Osteocyte (in vitro differentiated cells): ENCODE measurements at regions not wholly inside any gene's neighbourhood (a gene's known extent, or its start where the extent isn't known, plus 50 kb on each side); places are given as distances from the start of the nearest gene placed in this dataset.

Experiments used
- DNase-seq: peaks from one replicate; pipeline ENCODE4 v3.0.0; 2021; ENCODE audit warnings: mixed read lengths; ENCODE audit not compliant: unreplicated experiment; ENCODE audit errors: extremely low spot score
- H3K27ac Mint-ChIP-seq: one replicate; pipeline ENCODE4 v1.8.0; 2021; ENCODE audit warnings: mild to moderate bottlenecking, mixed read lengths; ENCODE audit not compliant: unreplicated experiment
- H3K27me3 Mint-ChIP-seq: one replicate; pipeline ENCODE4 v1.8.0; 2021; ENCODE audit warnings: mixed read lengths; ENCODE audit not compliant: unreplicated experiment
- H3K36me3 Mint-ChIP-seq: one replicate; pipeline ENCODE4 v1.8.0; 2021; ENCODE audit warnings: mixed read lengths; ENCODE audit not compliant: unreplicated experiment
- H3K4me1 Mint-ChIP-seq: one replicate; pipeline ENCODE4 v1.8.0; 2021; ENCODE audit warnings: mixed read lengths; ENCODE audit not compliant: unreplicated experiment
- H3K4me3 Mint-ChIP-seq: one replicate; pipeline ENCODE4 v1.8.0; 2021; ENCODE audit warnings: mild to moderate bottlenecking, moderate library complexity, mixed read lengths; ENCODE audit not compliant: unreplicated experiment
- H3K9me3 Mint-ChIP-seq: one replicate; pipeline ENCODE4 v1.8.0; 2021; ENCODE audit warnings: mixed read lengths; ENCODE audit not compliant: unreplicated experiment
- TF ChIP-seq, protein P1 (sequence below): fragments of 200-600 bp; sonication (generic); IDR thresholded peaks from 2 replicates; pipeline ENCODE4 v1.5.0; 2021; ENCODE audit warnings: antibody characterized with exemption, mild to moderate bottlenecking, moderate library complexity

DNA sequence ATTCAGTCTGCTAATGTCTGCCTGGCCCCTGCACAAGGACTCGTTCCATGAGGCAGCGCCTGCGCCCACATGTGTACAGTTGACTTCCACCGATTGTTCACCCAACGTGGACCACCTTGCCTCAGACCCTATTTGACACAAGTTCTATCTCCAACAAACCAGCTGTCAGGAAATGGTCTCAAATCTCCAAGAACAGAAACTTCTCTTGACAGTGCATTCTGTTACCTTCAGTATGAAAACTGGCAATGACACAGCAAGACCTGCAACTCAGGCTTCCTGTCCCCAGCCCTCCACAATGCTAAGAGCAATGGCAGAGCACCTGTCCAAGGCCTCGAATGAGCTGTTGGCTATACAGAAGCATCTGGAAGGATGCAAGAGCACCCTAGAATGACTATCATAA lies 102.3 kb upstream of the CLDN14 start:
- peaks cover 61% of the 10 kb centered on the region for H3K27me3 Mint-ChIP-seq
- TF ChIP-seq, protein P1, sequence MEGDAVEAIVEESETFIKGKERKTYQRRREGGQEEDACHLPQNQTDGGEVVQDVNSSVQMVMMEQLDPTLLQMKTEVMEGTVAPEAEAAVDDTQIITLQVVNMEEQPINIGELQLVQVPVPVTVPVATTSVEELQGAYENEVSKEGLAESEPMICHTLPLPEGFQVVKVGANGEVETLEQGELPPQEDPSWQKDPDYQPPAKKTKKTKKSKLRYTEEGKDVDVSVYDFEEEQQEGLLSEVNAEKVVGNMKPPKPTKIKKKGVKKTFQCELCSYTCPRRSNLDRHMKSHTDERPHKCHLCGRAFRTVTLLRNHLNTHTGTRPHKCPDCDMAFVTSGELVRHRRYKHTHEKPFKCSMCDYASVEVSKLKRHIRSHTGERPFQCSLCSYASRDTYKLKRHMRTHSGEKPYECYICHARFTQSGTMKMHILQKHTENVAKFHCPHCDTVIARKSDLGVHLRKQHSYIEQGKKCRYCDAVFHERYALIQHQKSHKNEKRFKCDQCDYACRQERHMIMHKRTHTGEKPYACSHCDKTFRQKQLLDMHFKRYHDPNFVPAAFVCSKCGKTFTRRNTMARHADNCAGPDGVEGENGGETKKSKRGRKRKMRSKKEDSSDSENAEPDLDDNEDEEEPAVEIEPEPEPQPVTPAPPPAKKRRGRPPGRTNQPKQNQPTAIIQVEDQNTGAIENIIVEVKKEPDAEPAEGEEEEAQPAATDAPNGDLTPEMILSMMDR = no peak
- no peak overlapping the region for H3K4me3 Mint-ChIP-seq
- no peak overlapping the region for H3K27ac Mint-ChIP-seq
- DNase-seq = no peak
- H3K9me3 Mint-ChIP-seq = peaks cover 5% of the 10 kb centered on the region
- H3K36me3 Mint-ChIP-seq = no peaks in the 10 kb centered on the region
- H3K4me1 Mint-ChIP-seq = no peaks in the 10 kb centered on the region

DNA sequence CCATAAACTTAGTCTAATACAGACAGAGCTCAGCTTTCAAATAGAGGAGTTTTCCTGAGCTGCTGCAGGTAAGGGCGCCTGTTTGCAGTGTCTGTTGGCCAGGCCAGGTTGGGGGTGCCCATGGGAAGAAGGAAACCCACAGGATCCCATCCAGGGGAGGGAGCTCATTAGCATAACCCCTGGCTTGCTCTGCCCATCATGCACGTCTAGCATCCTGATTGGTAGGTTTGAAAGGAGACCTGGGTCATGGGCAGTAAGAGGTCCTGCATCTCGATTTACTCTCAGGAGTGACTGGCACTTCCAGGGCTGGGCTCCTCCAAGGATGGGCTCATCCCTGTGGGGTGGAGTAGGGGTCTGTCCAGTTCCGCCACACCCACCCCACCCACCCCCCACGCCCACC lies 103.7 kb upstream of the CLDN14 start:
- DNase-seq = no peak
- H3K36me3 Mint-ChIP-seq = no peaks in the 10 kb centered on the region
- peaks cover 64% of the 10 kb centered on the region for H3K27me3 Mint-ChIP-seq
- peaks cover 5% of the 10 kb centered on the region for H3K9me3 Mint-ChIP-seq
- H3K4me3 Mint-ChIP-seq = no peak overlapping the region
- TF ChIP-seq, protein P1 = no peak
- H3K27ac Mint-ChIP-seq = no peak overlapping the region
- no peaks in the 10 kb centered on the region for H3K4me1 Mint-ChIP-seq

DNA sequence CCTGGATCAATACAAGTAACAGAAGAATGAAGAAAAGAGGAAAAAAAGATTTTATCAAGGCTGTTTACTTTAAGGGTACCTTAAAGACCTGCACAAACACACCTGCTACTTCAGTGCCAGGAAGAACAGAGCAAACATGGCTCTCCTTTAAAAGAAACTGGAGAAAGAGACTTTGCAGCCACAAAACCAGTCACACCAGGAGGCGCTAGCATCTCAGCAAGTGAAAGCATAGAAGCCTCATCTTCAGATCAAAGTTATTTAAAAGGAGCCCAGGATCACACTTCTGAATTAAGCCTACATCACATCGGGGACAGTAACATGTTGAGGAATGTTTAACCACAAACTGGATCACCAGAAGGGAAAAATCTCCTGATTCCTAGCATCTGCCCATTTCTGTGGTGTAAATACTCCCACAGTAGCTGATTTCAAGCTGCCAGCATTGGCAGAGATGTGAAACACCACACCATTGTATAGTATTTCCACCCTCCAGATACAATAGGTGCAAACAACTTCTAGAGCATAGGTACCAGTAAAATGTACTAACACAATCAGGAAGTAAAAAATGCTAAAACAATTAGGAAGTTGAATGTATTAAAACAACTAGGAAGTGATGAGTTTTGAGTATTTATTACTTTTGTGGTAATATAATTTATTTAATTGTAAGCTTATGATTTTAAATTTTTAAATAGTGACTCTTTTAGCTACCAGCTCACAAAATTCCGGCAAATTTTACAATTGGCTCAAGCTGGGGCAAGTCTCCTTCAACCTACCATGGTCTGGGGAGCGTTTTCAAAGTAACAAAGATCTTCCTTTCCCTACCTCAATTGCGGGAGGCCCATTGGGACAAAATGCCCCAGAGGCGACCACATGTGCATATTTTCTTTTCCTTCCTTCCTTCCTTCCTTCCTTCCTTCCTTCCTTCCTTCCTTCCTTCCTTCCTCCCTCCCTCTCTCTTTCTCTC lies 105.3 kb upstream of the CLDN14 start:
- H3K27me3 Mint-ChIP-seq = peaks cover 56% of the 10 kb centered on the region
- no peak overlapping the region for H3K27ac Mint-ChIP-seq
- TF ChIP-seq, protein P1 = no peak
- H3K9me3 Mint-ChIP-seq = peaks cover 5% of the 10 kb centered on the region
- H3K36me3 Mint-ChIP-seq = no peaks in the 10 kb centered on the region
- DNase-seq = no peak
- no peaks in the 10 kb centered on the region for H3K4me1 Mint-ChIP-seq
- H3K4me3 Mint-ChIP-seq = no peak overlapping the region

DNA sequence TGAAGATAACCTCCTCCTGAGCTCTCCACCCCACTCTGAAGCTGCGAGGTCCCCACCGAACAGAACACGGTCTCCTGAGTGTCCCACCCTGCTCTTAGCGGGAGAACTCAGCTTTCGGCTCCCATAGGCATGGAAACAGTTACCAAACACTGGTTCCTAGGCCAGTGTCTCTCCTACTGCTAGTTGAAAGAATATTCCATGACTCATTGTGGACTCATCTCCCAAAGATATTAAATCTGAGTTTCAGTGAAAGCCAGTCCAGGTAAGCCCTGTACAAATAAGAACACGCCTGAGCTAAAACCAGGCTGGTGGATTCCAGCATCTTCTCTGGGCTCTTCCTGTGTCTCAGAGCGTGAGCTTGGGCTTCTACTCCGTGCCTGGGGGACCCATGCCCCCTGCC lies 107.5 kb upstream of the CLDN14 start:
- H3K27ac Mint-ChIP-seq = no peak overlapping the region
- DNase-seq = no peak
- H3K36me3 Mint-ChIP-seq = no peaks in the 10 kb centered on the region
- TF ChIP-seq, protein P1 = no peak
- peaks cover 47% of the 10 kb centered on the region for H3K27me3 Mint-ChIP-seq
- H3K9me3 Mint-ChIP-seq = peaks cover 5% of the 10 kb centered on the region
- H3K4me3 Mint-ChIP-seq = no peak overlapping the region
- H3K4me1 Mint-ChIP-seq = no peaks in the 10 kb centered on the region

- H3K4me3 Mint-ChIP-seq = no peak overlapping the region
- TF ChIP-seq, protein P1 = peak; percentile 56
- no peaks in the 10 kb centered on the region for H3K4me1 Mint-ChIP-seq
- DNase-seq = no peak
- no peaks in the 10 kb centered on the region for H3K36me3 Mint-ChIP-seq
- H3K9me3 Mint-ChIP-seq = peaks cover 5% of the 10 kb centered on the region
- no peak overlapping the region for H3K27ac Mint-ChIP-seq
- H3K27me3 Mint-ChIP-seq = peaks cover 54% of the 10 kb centered on the region
Observed at GRCh38 chr21:36589352-36589971, 109.5 kb upstream of the SIM2 start.
